Tibial nerve (tissue), 4 donors: ENCODE measurements at regions not wholly inside any gene's neighbourhood (a gene's known extent, or its start where the extent isn't known, plus 50 kb on each side); places are given as distances from the start of the nearest gene placed in this dataset.

Source experiments
- CTCF ChIP-seq, 5 experiments: fragments of 200-600 bp in 3 of 5; fragments of 450-650 bp in 2 of 5; sonication (generic) in 3 of 5; IDR thresholded peaks; one replicate each; pipeline ENCODE4 v1.5.1; 2016 to 2019; ENCODE audit warnings: antibody characterized with exemption in 5 of 5, mild to moderate bottlenecking in 3 of 5, moderate library complexity in 2 of 5
- EP300 ChIP-seq, 2 donors: sonication (generic); formaldehyde crosslinking; IDR thresholded peaks; one replicate each; pipeline ENCODE4 v1.6.1; 2017; ENCODE audit warnings: antibody characterized with exemption in 2 of 2, mild to moderate bottlenecking in 1 of 2

DNA sequence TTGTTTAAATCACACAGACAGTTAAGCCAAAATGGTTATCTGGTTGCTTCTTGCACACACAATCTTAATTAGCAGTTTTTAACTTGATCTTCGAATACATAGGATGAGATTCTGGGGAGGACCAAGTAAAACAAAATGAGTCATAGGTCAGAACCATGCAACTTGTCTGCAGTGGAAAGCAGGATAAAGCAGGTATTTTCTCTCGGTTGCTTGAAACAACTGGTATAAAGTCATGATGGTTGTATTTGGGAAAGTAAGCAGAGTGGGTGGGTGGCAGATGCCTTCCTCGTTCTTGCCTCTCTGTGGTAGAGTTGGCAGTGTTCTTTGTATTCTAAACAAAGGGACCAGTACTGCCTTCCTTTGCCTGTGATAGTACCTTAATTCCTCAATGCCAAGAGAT is 167.0 kb downstream of the COG6 start:
- TF ChIP-seq EP300 (IDR thresholded peaks at IDR 0.05) (no peak), CTCF (IDR thresholded peaks at IDR 0.05) (no peak)
